Stimulated activated CD4-positive, alpha-beta T cell treated with anti-CD3 and anti-CD28 coated beads, TNF-alpha, amount 100 ng/mL, for 24 hours (primary cell): ENCODE measurements at regions not wholly inside any gene's neighbourhood (a gene's known extent, or its start where the extent isn't known, plus 50 kb on each side); places are given as distances from the start of the nearest gene placed in this dataset.

Source experiments
- DNase-seq, 3 experiments: peaks; one replicate each; pipeline ENCODE4 v3.0.0-alpha.2; 2020; ENCODE audit warnings: low read depth in 3 of 3

- no peak for DNase-seq
Observed at GRCh38 chr16:79715061-79715460, 114.5 kb upstream of the MAF start.

DNA sequence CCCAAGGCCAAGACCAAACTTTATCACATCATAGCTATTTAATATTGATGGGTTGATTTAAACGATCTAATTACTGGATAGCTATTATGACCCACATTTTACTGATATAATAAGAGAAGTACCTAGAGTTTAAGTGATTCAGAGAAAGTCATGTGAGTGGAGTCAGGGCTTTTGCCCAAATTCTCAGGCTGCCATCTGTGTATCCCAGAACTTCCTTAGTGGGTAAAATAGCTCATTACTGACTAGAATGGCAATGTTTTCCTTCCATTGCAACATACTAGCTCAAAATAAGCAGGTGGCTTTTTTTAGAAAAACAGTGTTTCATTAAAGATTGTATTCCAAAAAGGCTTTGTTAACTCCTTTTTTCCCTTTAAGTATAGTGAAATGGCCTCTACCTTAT, 113.9 kb upstream of the MAF start:
- no peak for DNase-seq

- DNase-seq: no peak
Observed at GRCh38 chr16:79713609-79714309, 113.2 kb upstream of the MAF start.

GRCh38 chr16:79712276-79712675, 111.7 kb upstream of the MAF start:
- DNase-seq: no peak

DNA sequence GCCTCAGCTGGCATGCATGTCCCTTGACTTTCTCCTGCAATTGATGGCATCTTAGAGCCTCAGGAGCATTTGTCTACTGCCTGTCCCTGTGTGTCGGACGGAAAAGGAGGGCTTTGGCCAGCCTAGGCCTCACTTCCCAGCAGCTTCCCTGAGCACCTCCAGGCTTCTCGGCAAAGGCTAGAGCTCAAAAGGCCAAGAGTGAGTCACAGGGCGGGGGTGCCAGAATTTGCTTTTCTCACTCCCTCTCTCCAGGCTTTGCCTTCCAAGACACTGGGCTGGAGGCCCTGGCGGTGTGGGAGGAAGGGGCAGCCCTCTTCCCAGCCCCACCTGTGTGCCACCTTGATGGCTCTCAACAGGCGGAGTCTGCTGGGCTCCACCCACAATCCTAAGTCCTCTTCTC, 107.3 kb upstream of the MAF start:
- DNase-seq: no peak

DNA sequence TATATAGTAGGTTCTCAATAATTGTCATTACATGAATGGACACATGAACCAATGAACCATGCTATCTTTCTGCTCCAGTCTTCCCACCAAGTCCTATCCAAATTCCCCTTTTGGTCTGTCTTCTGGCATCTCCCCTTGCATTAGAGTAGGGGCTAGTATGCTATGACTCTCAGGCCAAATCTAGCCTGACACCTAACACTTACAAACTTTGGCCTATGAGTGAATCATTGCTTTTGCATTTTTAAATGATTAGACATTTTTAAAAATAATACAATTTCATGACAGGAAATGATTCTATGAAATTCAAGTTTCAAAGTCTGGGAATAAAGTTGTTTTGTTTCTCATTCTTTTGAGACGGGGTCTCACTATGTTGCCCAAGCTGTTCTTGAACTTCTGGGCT, 102.5 kb upstream of the MAF start:
- DNase-seq: no peak

- no peak for DNase-seq
Observed at GRCh38 chr16:79698341-79698753, 97.8 kb upstream of the MAF start.

GRCh38 chr16:79697562-79698112, 97.1 kb upstream of the MAF start:
- DNase-seq: no peak

DNA sequence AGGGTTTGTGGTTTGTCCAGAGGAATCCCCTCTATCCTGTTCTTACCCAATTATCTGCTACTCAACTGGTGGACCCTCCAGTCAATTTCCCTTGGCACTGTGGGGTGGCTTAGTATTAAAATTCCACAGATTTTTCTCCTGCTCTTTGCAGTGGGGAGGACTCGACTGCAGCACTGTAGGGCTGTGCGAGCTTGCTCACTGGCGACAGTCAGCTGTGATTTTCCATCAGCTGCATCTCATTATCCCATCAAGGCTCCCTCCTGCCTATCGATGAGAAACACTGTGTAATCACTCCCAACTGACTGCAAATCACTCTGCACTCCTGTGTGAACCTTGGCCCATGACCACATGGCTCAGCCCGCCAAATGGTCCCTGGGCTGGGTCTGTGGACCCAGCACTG, 90.5 kb upstream of the MAF start:
- DNase-seq: no peak

DNA sequence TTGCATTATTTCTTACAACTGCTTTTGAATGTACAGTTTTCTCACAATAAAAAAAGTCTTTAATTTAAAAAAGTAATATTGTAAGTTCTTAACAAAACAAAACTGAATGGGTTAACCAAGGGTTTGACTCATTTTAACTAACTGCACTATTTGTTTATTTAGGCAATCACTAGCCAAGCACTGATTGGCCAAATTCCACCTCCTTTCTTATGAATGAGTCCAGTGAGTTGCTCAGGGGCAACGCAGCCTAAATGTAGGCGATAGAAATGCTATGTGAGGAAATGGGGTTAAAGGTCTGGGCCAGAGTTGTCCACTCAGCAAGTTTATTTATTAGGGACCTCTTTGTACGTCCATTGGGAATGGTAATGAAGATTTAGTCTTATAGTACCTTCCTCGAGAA, 89.6 kb upstream of the MAF start:
- no peak for DNase-seq

GRCh38 chr16:79687249-79688130, 87.0 kb upstream of the MAF start:
- DNase-seq: no peak

DNA sequence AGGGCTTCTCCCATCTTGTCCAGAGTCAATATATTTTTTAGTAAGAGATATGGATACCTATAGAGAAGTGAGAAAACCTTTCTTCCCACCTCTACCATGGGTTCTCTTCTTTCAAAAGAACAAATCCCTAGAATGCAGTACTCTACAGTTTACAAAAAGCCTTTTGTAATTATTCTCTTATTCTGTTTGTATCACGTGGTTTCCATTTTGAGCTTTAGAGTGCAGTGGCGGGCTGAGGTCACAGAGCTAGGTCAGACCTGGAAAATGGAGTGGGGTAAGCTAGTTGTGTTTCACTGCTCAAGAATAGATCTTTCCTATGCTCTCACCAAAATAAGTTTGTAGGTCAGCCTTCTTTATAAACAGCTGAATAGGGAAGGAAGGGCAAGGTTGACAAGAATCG, 85.3 kb upstream of the MAF start:
- no peak for DNase-seq

- no peak for DNase-seq
Observed at GRCh38 chr16:79679334-79679733, 78.8 kb upstream of the MAF start.

- no peak for DNase-seq
Observed at GRCh38 chr16:79677799-79678530, 77.4 kb upstream of the MAF start.

GRCh38 chr16:79673635-79674034, 73.1 kb upstream of the MAF start:
- DNase-seq: no peak

DNA sequence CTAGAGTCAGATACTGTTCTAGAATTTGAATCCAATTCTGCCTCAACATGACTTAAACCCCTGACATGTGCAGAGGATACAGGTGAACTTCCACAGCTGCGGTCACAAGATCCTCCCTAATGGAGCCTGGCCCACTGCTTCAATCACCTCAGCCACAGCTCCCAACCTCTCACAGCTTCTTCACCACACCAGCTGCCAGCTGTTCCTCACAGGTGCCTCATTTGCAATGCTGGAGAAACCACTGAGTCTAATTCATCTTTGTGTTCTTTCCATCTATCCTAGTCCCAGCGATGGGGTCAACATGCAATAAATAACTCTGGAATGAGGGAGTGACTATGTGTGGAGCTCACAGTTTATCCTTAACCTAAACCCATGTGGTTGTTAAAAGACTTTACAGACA, 72.0 kb upstream of the MAF start:
- DNase-seq: no peak

DNA sequence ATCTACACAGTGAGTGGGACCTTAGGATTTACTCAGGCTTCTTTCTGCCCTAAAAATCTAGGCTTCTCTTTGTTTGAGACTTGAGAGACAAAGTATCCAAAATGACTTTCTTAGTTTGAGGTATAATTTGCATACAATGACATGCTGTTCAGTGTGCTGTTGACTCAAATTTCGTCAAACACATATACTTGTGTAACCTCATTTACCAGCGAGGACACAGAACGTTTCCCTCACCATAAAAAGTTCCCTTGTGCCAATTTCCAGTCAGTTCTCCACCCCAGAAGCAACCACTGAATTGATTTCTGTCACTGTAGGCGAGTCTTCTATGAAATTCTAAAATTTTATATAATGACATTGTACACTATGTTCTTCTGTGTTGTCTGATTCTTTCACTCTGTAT, 68.0 kb upstream of the MAF start:
- no peak for DNase-seq

DNA sequence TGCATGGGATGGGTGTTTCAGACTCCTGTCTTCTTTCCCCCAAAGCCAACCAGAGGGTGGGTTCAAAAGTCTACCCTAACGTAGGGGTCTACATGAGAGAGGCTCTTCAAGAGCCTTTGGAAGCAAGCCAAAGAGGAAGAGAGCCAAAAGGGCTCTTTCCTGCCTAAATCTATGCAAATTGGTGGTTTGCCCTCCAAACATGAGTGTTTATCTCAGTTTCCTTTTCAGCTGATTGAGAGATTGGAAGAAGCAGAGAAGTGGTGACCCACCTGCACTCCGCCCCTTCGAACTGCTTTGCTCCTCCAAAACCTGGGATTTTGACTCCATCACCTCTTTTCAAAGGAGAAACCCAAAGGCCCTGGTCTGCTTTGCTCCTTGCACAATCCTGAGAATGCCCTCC, 65.4 kb upstream of the MAF start:
- no peak for DNase-seq

DNA sequence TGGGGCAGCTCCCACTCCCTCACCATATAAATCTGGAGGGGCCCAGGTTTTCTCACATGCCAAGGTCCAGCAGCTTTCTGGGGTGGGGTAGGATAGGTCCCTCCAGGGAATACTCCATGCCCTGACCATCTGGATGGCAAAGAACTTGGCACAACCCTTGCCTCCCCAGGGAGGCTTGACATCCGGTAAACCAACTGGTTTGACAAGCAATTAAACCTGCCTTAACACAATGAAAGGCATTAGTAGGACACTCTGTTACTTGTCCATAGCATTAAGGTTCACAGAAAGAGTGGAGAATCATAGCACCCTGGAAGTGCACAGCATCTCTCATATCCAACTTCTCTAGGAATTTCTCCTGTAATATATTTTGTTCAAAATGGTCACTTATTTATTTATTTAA, 63.9 kb upstream of the MAF start:
- DNase-seq: no peak

DNA sequence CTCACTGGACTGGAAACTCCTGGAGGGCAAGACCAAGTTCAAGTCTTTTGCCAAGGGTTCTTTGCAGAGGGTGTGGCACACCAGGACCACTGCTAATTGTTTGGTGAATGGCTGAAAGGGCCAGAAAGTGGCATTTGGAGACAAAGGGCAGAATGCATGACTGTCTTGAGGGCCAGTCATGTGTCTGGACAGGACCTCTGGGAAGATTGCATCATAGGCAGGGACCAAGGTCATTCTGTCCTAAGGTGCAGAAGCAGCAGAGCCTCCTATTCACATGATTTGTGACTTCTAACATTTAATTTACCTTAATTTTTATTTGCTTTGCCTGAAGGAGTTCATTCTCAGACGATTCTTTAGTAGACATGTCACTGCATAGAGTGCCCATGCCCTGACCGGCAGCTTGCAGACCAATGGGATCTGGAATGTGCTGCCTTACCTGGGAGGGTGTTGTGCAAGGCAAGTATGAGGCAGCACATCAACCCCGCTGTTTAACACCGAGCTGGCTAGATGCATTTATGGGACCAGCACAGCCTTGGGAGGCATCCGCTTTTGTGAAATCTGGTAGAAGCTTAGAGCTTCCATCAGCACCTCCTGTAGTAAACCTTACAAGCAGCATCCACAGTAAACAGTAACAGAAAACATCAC, 62.3 kb upstream of the MAF start:
- DNase-seq: no peak

- DNase-seq: no peak
Observed at GRCh38 chr16:79662122-79662521, 61.6 kb upstream of the MAF start.

GRCh38 chr16:79661578-79661977, 61.0 kb upstream of the MAF start:
- no peak for DNase-seq
